Psoas muscle (tissue), 7 donors: ENCODE measurements at regions not wholly inside any gene's neighbourhood (a gene's known extent, or its start where the extent isn't known, plus 50 kb on each side); places are given as distances from the start of the nearest gene placed in this dataset.

ENCODE experiments used
- ATAC-seq, 4 donors: fragments of 200-7000 bp; cut with Tn5 transposase; one replicate each; pipeline ENCODE4 v1.9.1; 2020; ENCODE audit warnings: moderate library complexity in 3 of 4, mild to moderate bottlenecking in 2 of 4
- DNase-seq, 2 donors: peaks; one replicate each; pipeline ENCODE4 v3.0.0-alpha.2; 2020
- H3K27ac ChIP-seq: fragments of 200-600 bp; one replicate; pipeline ENCODE4 v1.8.0; 2022
- H3K27me3 ChIP-seq, 3 donors: fragments of 200-600 bp in 1 of 3; one replicate each; pipeline versions ENCODE4 v1.6.1 to v1.8.0; 2013 to 2022; ENCODE audit warnings: low read length in 2 of 3, mild to moderate bottlenecking in 2 of 3, moderate library complexity in 1 of 3; ENCODE audit not compliant: insufficient read depth in 3 of 3
- H3K36me3 ChIP-seq, 2 donors: fragments of 200-600 bp in 1 of 2; one replicate each; pipeline versions ENCODE4 v1.6.1 to v1.8.0; 2013 to 2022; ENCODE audit warnings: low read depth in 1 of 2, mild to moderate bottlenecking in 1 of 2, moderate library complexity in 1 of 2; ENCODE audit not compliant: insufficient read depth in 1 of 2
- H3K4me1 ChIP-seq: fragments of 200-600 bp; one replicate; pipeline ENCODE4 v1.8.0; 2022
- H3K4me3 ChIP-seq: fragments of 200-600 bp; one replicate; pipeline ENCODE4 v1.8.0; 2022; ENCODE audit warnings: mild to moderate bottlenecking
- H3K9me3 ChIP-seq: fragments of 200-600 bp; one replicate; pipeline ENCODE4 v1.8.0; 2022
- WGBS, 3 donors: extraction: QIAGEN DNeasy Blood & Tissue Kit; methylation state at CpG; one replicate each; pipeline versions ENCODE4 v1.1.6 to v1.1.7; 2013; 5-methylcytosine and 5-hydroxymethylcytosine counted together
- intact Hi-C, 2 donors: fragments of 100-400 bp; cut with DNase I; formaldehyde crosslinking; loops; one replicate each; pipeline versions ENCODE4 v1.11.0 to v1.14.2; 2022
- TF ChIP-seq, protein P1 (sequence below): fragments of 200-600 bp; IDR thresholded peaks from one replicate; pipeline ENCODE4 v1.8.0; 2022; ENCODE audit warnings: antibody characterized with exemption
- donor health status: healthy with polysubstance abuse.
- donor health status: DM: no; HTN: no; CAD: no; lungs with moderate emphysema.
- donor health status: Bipolar disorder and iron deficiency.
- donor health status: healthy.
- donor health status: DM: yes; HTN: yes; CAD: no.
- donor health status: DM: no; HTN: no; CAD: no.
- donor health status: DM: yes; HTN: yes; CAD: no.

DNA sequence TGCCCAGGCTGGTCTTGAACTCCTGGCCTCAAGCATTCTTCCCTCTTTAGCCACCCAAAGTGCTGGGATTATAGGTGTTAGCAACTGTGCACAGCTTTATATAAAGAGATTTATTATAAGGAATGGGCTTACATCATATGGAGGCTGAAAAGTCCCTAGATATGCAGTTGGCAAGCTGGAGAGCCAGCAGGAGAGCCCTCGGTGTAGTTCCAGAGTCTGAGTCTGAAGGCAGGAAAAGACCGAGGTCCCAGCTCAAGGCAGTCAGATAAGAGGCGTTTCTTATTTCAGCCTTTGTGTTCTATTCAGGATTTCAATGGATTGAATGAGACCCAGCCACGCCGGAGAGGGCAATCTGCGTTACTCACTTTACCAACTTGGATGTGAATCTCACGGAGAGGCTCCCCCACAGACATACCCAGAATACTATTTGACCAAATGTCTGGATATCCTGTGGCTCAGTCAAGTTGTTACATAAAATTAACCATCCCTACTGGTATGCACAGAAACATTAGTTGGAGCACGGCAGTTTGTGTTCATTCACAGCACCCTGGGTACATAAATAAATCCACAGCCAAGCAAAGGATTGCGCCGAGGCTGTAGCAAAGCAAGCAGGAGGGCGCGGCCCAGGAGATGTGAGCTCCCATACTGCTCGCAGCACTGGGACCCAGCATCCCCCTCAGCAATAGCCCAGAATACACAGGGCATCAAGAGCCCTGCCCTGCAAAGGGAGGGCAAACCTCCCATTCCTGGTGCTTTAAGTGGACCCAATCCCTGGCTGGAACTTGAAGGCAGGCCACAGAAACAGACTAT lies 158.4 kb upstream of the ZNF32 start:
- no peaks in the 10 kb centered on the region for H3K36me3 ChIP-seq
- DNase-seq (no peak), ATAC-seq (no peak)
- no peaks in the 10 kb centered on the region for H3K27me3 ChIP-seq
- intact Hi-C loops, result no loop called here
- H3K27ac ChIP-seq, result no peak overlapping the region
- H3K4me1 ChIP-seq, result no peaks in the 10 kb centered on the region
- no peaks in the 10 kb centered on the region for H3K9me3 ChIP-seq
- 87 to 94% (median 92%) methylated on average over 13 of the region's 13 CpGs for WGBS, 3 donors
- no peak overlapping the region for H3K4me3 ChIP-seq
- TF ChIP-seq, protein P1, sequence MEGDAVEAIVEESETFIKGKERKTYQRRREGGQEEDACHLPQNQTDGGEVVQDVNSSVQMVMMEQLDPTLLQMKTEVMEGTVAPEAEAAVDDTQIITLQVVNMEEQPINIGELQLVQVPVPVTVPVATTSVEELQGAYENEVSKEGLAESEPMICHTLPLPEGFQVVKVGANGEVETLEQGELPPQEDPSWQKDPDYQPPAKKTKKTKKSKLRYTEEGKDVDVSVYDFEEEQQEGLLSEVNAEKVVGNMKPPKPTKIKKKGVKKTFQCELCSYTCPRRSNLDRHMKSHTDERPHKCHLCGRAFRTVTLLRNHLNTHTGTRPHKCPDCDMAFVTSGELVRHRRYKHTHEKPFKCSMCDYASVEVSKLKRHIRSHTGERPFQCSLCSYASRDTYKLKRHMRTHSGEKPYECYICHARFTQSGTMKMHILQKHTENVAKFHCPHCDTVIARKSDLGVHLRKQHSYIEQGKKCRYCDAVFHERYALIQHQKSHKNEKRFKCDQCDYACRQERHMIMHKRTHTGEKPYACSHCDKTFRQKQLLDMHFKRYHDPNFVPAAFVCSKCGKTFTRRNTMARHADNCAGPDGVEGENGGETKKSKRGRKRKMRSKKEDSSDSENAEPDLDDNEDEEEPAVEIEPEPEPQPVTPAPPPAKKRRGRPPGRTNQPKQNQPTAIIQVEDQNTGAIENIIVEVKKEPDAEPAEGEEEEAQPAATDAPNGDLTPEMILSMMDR, result no peak

DNA sequence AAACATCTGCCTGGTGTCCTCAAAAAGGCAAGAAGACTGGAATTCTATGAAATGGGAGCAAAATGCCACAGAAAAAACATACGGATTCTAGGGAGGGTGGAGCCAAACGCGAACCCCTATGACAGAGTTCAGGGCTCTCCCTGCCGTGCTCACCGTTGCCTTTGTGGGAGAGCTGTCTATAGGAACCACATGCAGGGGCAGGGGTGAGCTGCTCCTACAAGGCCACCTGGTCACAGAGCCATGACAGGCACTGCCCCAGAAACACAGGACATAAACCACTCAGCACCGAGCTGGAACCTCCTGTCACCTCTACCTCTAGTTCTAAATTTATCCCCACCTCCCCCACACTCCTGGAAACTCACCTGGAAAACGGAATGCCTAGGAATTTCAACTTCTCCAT lies 155.1 kb upstream of the ZNF32 start:
- Histone ChIP-seq H3K27ac (no peak overlapping the region), H3K27me3 (peaks cover 0 to 3% (median 0%) of the 10 kb centered on the region in 3 donors), H3K4me3 (no peak overlapping the region), H3K36me3 (no peaks in the 10 kb centered on the region), H3K4me1 (no peaks in the 10 kb centered on the region), H3K9me3 (no peaks in the 10 kb centered on the region)
- ATAC-seq (no peak), DNase-seq (no peak)
- TF ChIP-seq, protein P1, result no peak
- 70 to 75% (median 75%) methylated on average over 7 of the region's 7 CpGs for WGBS, 3 donors
- intact Hi-C loops, result no loop called here

DNA sequence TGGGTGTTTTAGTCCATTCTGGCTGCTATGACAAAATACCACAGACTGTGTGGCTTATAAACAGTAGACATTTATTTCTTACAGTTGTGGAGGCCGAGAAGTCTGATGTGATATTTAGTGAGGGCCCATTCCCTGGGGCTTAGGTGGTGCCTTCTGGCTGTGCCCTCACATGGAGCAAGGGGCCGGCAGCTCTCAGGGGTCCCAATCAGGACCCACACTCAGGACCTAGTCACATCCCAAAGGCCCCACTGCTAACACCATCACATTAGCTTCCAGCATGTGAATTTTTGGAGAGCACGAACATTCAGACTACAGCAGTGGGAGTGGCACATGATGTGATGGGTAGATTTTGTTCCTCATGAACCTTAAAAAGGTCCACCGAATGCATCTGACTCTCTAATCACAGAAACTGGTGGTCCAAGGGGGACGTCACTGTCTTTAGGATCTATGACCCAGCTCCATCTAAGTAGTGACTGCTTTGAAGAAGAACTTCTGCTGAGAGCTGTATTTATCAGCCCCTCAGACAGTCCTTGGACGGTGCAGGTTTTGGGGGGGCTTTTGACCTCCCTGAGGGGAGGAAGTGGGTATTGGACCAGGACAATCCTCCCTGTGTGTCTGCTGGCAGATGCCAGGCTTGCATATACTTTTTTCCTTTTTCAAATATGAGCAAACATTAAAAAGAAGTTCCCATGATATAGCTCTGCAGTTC lies 154.5 kb upstream of the ZNF32 start:
- TF ChIP-seq, protein P1, result no peak
- H3K9me3 ChIP-seq, result no peaks in the 10 kb centered on the region
- intact Hi-C loops, result no loop called here
- ATAC-seq, result no peak
- H3K27ac ChIP-seq, result no peak overlapping the region
- WGBS, 3 donors, result 90 to 95% (median 91%) methylated on average over 6 of the region's 6 CpGs
- no peaks in the 10 kb centered on the region for H3K36me3 ChIP-seq
- H3K4me1 ChIP-seq, result no peaks in the 10 kb centered on the region
- DNase-seq, result no peak
- no peak overlapping the region for H3K4me3 ChIP-seq
- H3K27me3 ChIP-seq, result peaks cover 0 to 8% (median 0%) of the 10 kb centered on the region in 3 donors

DNA sequence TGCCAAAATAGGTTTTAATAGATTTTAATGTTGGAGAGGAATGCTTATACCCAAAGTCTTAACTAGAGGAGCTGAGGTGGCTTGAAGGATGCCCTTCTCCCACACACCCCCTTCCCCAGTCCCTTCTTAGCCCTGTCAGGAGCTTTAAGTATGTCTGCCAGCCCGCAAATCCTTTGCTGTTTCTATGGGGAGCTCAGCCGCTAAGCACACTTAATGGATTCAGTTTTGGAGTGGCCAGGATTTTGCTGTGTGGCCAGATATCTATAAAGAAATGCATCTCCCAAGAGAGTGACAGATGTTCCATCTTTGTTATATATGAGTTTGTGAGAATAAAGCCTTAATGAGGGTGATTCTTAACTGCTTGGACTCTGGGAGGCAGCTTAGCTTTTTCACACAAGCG lies 152.9 kb upstream of the ZNF32 start:
- intact Hi-C loops, result no loop called here
- Histone ChIP-seq H3K4me3 (no peak overlapping the region), H3K9me3 (no peaks in the 10 kb centered on the region), H3K36me3 (no peaks in the 10 kb centered on the region), H3K27me3 (peaks cover 0 to 8% (median 0%) of the 10 kb centered on the region in 3 donors), H3K27ac (no peak overlapping the region), H3K4me1 (no peaks in the 10 kb centered on the region)
- ATAC-seq, result no peak
- no peak for DNase-seq
- TF ChIP-seq, protein P1, result no peak
- WGBS, 3 donors, result 78 to 85% (median 85%) methylated on average over 3 of the region's 3 CpGs
